GM12874 (cell line): ENCODE measurements at regions not wholly inside any gene's neighbourhood (a gene's known extent, or its start where the extent isn't known, plus 50 kb on each side); places are given as distances from the start of the nearest gene placed in this dataset.

ENCODE experiments used
- CTCF ChIP-seq: IDR thresholded peaks from 2 replicates; pipeline ENCODE4 v1.5.1; 2011; ENCODE audit warnings: low read depth, mild to moderate bottlenecking, control low read depth, low read length, moderate library complexity; ENCODE audit not compliant: insufficient read depth

GRCh38 chr5:124126504-124127217 lies 614.7 kb downstream of the CSNK1G3 start:
- no peak for TF ChIP-seq CTCF

GRCh38 chr5:124124711-124125229 lies 612.8 kb downstream of the CSNK1G3 start:
- TF ChIP-seq CTCF: no peak

- no peak for TF ChIP-seq CTCF
Measured at GRCh38 chr5:124121198-124121597, 609.2 kb downstream of the CSNK1G3 start.

GRCh38 chr5:124114911-124115310 lies 602.9 kb downstream of the CSNK1G3 start:
- TF ChIP-seq CTCF: no peak

GRCh38 chr5:124111886-124112285 lies 599.9 kb downstream of the CSNK1G3 start:
- TF ChIP-seq CTCF: no peak

- TF ChIP-seq CTCF: no peak
Measured at GRCh38 chr5:124110942-124111341, 599.0 kb downstream of the CSNK1G3 start.

- no peak for TF ChIP-seq CTCF
Measured at GRCh38 chr5:124105326-124105725, 593.3 kb downstream of the CSNK1G3 start.
